GM21576 (cell line): ENCODE measurements at regions not wholly inside any gene's neighbourhood (a gene's known extent, or its start where the extent isn't known, plus 50 kb on each side); places are given as distances from the start of the nearest gene placed in this dataset.

ENCODE experiments used
- ATAC-seq: cut with Tn5 transposase; IDR thresholded peaks from one replicate; pipeline ENCODE4 v1.9.1; 2021; ENCODE audit warnings: mild to moderate bottlenecking, moderate library complexity; ENCODE audit not compliant: unreplicated experiment

DNA sequence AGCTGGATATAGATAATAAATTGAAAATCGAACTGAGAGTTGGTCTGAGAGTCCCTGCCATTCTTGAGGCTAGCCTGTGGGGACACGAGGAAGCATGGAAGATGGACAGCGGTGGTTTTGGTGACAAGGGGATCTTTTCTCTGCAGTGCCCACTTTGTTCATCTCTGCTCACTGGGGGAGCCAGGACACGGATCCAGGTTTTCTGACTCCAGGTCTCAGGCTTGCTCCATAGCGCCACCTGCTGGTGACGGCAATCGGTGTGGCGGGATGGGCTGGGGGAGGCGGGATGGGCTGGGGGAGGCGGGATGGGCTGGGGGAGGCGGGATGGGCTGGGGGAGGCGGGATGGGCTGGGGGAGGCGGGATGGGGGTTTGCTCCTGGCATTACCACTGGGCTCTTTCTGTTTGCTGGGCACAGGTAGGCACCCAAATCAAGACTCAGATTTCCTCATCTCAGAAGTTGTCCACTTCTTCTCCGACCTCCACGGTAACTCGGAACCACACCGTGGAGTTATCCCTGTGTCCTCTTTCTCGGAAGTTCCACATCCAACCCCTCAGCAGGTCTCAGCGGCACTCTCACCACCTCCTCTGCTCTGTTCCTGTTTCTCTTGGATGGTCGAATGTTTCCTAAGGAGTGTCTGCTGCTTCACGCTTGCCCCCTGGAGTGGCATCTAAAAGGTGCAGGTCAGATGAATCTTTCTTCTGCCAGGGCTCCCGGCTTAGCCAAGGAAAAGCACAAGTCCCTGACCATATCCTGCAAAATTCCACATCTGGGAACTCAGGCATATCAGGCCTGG lies 142.4 kb downstream of the CYLD start:
- ATAC-seq: no peak

DNA sequence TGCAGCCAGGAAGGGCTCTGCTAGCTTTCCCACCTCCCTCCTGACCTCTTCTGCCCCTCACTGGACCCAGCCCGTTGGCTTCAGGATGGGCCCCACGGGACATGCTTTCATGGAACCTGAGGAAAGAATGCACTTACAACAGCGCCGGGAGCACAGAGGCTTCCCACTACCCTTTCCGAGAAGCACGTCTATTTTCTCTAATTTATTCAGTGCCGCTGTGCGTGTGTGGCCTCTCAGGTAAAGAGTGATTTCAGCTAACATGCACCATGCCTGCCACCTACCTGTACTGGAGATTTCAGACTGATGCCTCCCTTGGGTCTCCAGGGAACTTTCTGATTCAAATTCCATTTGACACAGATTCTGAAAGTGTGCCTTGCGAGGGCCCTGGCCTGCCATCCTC lies 140.1 kb downstream of the CYLD start:
- no peak for ATAC-seq

DNA sequence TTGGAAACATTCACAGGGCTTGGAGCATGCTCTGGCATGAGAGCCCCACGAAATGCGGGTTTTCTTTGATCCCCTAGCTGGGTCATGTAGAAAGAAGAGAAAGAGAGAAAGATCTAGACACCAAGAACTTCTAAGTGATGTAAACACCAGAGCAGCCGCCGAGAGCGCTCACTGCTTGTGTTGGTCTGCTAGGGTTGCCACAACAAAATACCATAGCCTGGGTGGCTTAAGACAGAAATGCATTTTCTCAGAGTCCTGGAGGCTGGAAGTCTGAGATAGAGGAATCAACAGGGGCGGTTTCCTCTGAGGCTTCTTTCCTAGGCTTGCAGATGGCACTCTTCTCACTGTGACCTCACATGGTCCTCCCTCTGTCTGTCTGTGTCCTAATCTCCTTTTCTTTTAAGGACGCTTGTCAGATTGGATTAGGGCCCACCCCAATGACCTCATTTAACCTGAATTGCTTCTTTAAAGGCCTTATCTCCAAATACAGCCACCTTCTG lies 139.5 kb downstream of the CYLD start:
- ATAC-seq: no peak

DNA sequence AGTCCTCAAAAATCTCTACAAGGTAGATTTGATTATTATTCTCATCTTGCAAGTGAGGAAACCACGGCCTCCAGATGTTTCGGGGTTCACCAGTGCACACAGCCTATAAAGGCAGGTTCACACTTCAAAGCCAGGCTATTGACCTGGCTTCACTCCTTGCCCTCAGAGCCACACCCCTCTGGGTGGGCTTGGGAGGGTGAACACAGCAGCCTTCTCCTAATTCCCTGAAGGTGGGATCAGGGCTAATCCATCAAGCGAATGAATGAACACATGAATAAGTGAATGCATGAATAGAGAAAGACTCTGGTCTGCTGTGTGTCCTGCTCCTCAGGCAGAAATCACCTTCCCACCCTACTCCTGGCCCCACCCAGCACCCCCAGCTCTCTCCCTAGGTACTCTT lies 139.0 kb downstream of the CYLD start:
- no peak for ATAC-seq

DNA sequence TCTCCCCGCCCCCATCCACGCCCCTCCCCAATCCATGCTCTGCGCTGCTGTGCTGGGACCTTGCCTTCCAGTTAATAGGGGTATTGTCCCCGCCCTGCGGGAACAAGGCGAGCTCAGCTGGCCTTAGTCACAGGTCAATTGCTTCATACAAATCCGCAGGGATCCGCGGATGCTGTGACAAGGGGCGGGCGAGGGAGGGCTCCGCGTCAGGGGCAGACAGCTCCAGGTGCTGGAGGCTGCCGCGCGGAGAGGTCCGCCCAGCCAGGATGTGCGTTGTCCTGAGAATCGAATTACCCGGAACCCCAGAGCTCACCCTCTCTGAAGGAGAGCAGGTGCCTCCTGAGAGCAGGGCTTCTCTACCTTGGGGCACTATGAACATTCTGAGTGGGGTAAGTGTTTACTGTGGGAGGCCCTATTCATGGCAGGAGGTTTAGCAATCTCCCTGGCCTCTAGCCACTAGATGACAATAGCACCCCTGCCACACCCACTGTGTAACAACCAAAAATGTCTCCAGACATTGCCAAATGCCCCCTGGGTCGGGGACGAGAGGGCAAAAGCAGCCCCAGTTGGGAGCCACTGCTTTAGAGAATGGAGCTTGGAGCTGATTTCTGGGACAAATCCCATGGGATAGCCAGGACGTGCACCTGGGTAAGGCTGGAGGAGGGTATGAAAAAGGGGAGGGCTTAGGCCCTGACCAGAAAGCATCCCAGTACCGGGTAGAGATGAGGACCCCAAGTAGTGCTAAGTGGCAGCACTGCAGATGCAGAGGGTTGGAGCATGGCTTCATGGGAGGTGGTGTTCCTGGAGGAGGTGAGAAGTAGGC lies 138.2 kb downstream of the CYLD start:
- ATAC-seq: no peak

DNA sequence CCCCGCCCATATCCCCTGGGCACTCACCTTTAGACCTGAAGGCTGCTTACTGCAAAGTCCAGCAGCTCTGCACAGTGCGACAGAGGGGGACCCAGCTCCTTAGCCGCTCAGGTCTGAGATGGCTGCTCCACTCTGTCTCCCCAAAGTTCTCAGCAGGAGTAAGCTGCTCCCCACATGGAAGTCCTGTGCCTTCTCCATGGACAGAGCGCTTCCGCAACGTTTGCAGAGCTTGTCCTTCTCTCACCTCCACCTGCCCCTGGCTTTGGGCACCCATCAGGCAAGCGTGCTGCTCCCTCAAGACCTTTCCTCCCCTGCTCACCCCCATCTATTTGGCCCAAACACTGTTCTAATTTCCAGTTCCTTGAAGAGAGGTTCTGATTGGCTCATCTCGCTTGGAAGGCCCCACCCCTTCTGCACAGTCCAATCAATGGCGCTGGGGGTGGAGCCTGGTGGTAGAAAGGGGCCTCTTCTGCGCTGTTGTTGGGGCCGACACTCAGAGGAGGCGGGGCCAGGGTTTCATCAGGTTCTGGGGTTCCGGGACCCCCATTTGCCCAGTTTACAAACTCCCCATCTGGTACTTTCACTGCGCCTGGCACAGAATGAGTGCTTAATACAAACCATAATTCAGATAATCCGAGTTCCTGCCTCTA lies 137.2 kb downstream of the CYLD start:
- ATAC-seq: no peak

DNA sequence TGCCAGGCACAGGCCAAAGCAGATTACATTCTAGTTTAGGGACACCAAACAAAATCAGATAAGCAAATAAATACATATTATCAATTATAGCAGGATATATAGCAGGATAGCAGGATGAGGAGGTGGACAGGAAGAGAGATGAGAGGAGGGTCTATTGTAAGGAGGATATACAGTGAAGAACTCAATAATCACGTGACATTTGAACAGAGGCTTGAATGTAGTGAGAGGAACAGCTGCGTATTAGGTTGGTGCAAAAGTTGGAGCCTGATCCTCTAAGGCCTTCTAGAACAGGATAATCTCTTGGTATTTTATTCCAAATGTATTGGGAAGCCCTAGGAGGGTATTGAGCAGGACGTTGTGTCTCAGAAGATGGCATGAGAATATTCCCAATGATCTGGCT lies 136.7 kb downstream of the CYLD start:
- ATAC-seq: no peak

DNA sequence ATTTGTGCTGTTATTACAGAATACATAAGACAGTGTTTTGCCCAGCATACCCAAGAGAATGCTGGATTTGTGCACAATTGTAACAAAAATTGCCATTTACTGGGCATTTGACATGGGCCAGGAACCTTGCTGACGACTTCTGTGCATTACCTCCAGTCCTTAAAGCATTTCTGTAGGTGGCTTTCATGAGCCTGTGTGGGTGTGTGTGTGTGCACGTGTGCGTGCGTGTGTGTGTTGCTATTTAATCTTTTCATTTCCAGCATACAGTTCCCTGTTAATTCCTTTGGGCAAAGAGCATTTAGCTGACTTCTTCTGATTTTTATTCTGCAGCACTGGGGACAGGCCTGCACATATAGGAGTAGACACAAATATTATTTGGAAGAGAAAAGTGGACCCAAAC lies 134.4 kb downstream of the CYLD start:
- no peak for ATAC-seq

DNA sequence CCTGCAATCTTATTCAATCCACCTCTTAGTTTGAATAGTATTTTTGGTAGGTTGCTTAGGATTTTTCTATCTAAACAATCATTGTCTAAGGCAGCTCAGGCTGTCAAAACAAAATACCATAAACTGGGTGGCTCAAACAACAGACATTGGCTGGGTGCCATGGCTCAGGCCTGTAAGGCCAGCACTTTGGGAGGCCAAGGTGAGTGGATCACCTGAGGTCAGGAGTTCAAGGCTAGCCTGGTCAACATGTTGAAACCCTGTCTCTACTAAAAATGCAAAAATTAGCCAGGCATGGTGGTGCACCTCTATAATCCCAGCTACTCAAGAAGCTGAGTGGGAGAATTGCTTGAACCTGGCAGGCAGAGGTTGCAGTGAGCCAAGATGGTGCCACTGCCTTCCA lies 126.7 kb downstream of the CYLD start:
- ATAC-seq: no peak

DNA sequence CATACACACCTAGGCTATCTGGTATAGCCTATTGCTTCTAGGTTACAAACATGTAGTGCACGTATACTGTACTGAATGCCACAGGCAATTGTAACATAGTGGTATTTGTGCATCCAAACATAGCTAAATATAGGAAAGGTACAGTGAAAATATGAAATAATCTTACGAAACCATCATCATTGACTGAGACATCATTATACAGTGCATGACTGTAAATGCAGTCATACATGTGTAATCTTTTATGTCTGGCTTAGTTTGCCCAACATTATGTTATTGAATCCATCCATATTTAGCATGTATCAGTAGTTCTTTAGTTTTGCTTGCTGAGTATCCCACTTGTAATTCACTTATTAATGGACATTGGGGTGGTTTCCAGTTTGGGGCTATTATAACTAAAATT lies 124.9 kb downstream of the CYLD start:
- no peak for ATAC-seq

DNA sequence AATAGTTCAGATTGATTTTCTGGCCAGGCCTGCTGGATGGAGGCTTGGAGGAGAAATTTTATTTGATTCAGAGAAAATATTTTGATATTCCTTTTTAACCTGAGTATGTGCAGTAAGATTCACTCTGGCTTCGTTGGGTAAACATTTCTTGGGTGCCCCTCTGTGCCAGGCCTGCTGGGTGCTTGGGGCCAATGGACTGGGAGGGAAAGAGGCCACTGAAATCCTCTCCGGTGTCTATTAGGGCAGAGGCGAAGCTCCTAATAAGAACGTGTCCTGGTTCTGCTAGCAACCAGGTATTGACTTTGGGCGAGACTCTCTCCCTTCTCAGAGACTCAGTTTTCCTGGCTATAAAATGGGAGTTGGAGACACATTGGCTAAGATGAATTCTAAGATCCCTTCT lies 122.5 kb downstream of the CYLD start:
- ATAC-seq: no peak

DNA sequence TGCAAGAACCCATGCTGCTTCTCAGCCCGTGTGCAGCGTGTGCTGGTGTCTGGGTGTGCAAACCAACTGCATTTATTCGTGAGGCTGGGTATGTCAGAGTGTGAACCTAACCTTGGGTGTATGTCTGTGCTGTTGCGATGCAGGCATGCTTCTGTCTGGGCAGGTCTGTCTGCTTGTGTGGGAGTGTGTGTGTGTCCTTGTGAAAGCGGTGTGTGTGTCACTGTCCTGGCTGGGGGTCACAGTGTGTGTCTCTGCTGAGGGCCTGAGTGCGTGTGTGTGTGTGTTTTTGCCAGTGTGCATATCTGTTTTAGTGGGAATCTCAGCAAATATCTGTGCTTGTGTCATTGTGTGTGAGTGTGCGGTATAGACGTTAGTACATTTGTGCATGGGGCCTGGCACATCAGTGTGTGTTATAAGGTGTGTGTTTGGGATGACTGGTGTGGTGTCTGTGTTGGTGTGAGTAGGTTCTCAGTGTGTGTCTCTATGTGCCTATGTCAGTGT lies 121.8 kb downstream of the CYLD start:
- ATAC-seq: no peak

DNA sequence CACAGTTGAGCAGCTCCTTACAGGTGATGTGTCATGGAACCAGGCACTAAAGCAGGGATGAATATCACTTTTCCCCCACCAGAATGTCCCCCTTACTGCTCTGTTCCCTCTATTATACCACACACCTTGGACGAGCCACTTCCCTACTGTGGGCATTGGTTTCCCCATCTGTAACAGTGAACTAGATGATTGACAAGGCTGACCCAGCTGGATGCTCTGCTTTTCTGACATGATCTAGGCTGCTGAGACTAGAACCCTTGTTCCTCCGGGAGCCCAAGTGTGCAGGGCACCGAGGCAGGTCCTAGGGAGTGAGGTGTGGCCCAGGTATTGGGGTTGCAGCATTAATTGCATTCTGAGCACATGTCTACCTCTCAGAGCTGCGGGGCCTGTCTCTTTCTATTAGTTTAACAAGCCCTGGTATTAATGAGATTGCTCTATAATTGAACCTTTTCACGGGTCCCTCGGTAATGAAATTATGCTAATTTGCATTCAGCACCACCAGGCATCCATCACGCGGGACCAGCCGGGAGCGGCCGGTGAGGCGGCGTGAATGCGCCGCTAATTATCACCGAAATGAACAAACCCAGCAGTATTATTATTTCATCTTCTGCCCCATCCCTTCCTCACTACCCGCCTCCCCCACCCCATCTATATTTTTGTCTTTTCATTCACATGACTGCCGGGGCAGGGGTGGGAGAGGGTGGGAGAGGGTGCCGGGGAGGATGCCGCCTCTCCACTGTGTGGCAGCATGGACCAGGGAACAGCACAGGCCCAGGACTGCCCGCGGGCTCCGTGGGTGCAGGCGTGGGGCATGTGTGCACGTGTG lies 121.1 kb downstream of the CYLD start:
- ATAC-seq: no peak

DNA sequence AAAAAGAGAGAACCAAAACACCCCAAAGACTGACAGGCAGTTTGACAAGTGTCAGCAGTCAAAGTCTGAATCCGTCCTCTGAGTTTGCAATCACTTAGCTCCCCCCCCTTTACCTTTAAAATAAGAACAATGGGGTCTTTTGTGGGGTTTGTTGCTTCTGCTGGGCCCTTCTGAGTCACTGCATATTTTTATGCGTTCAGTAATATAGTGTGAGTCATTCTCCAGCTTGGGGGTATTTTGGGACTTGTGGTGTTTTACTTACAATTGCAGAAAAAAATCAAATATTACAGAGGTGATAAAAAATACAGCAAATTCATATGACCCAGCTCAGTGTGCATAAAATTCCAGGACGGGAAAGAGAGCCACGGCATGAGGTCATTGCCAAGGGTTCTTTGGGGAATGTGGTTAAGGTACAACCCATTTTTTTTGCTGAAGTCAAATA lies 120.1 kb downstream of the CYLD start:
- ATAC-seq: no peak

DNA sequence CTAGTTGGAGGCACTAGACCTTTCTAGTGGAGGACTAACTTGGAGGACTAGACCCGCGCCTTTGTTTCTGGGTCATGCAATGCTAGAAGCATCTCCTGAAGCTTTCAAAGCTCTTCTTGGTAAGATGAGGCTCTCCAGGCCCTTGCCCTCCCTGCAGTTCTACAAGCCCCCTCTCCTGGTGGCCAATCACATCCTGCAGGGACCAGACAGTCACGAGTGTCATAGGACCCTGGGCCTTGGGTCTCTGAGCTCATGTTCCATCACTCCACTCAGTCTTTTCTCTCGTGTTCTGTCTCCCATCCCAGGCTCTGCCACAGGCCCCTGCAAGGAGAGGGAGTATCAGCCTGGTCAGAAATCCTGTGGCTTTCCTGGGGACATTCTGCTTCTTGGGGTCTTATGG lies 119.6 kb downstream of the CYLD start:
- no peak for ATAC-seq

DNA sequence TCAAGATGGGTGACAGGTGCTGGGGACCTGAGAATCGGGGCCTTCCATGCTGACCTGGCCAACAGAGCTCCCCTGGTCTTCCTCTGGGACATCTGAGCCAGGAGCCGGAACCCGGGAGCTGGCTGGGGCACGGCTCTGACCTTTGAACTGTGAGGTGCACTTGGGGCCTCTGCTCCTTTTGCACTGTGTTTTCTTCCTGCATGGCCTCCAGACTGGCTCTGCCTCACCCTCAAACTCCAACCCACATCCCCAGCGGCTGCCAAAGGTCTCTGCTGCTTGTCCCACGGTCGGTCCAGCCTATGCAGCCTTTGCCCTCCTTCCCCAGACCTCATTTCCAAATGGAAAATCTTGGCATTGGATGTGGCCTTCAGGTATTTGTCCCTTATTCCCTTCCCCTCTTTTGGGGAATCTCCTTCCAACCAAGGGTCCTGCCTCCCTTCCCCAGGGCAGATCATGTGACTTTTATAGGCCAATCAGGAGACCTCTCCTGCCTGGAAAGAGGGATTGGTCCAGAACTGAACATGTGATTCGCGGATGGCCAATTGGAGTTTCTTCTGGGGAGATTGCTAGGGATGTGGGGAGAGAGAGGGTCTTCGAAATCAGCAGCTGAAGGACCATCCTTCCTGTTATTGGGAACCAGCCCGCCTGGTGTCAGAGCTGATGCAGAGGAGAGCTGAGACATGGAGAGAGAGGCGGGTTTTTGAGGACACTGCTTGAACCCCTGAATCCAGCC lies 117.9 kb downstream of the CYLD start:
- no peak for ATAC-seq

DNA sequence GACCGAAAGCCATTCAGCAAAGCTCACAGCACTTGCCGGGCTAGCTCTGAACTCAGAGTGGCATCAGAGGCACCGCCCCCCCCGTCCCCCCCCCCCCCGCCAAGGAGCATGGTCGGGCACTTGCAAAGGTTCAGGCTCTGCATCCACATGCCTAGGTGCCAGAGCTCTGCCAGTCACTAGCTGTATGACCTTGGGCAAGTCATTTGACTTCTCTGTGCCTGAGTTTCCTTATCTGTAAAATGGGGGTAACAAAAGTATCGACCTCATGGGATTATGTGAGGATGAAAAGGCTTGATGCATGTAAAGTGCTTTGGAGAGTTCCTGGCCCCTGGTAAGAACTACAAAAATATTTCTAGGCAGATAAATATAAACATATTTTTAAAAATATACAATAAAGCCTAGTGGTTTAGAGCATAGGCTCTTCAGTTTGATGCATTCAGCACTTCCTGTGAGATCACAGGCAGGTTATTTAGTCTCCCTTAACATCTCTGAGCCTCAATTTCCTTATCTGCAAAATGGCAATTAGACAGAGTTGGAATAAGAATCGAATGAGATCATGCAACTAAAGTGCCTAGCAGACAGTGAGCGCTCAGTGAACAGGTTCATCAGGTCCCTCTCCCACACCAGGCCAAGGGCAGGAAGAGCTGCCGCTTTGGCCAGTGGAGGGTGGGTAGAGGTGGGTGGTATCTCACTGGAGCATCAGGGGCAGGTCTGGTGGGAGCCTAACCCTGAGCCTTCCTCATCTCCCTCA lies 117.2 kb downstream of the CYLD start:
- ATAC-seq: no peak

DNA sequence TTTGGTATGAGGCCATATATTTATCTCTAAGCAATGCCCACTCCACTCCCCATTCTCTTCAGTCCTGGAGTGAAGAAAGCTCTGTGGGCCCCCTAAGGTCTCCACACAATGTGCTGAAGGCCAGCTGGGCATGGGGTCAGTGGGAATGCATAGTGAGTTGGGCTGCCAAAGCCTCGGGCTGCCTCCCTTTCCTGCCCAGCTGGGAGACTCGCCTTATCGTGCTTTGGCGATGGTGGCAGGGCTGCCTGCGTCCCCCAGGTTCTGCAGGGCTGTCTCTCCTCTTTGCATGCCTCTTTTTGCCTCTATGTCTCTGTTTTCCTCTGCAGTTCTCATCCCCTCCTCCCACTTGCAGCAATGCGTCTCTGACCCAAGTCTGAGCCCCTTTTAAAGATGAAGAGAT lies 116.5 kb downstream of the CYLD start:
- ATAC-seq: no peak

DNA sequence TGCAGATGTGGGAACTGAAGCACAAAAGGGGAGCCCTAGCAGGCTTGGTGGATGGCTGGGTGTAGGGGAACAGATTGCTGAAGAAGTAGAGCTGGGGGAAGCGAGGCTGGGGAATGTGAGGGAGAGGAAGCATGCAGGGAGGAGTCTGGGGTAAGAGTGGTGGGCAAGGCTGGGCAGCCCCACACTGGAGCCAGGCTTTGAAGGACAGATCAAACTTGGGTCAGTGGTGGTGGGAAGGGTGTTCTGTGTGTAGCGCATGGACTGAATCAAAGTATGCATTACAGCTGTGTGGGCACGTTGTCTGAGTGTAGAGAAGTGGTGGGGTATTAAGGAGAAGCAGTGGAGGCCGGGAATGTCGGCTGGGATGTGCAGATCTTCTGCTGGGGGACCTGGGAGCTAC lies 116.0 kb downstream of the CYLD start:
- ATAC-seq: no peak
